DLD1 (cell line): ENCODE measurements at regions not wholly inside any gene's neighbourhood (a gene's known extent, or its start where the extent isn't known, plus 50 kb on each side); places are given as distances from the start of the nearest gene placed in this dataset.

Experiments
- in situ Hi-C: cut with HindIII; loops from 2 replicates; pipeline ENCODE4 v1.10.0; 2017; ENCODE audit warnings: low sequenced_read_pairs

- in situ Hi-C loops, result no loop called here
Measured at GRCh38 chr18:57301573-57302559, 50.5 kb upstream of the ST8SIA3 start.
